Right lobe of liver (tissue), 4 donors: ENCODE measurements at regions not wholly inside any gene's neighbourhood (a gene's known extent, or its start where the extent isn't known, plus 50 kb on each side); places are given as distances from the start of the nearest gene placed in this dataset.

Experiments used
- CTCF ChIP-seq, 4 donors: fragments of 200-600 bp in 3 of 4; fragments of 450-650 bp in 1 of 4; IDR thresholded peaks; one replicate each; pipeline versions ENCODE4 v1.5.1 to v1.8.0; 2016 to 2022; ENCODE audit warnings: antibody characterized with exemption in 4 of 4, mild to moderate bottlenecking in 2 of 4
- POLR2A ChIP-seq: fragments of 450-650 bp; IDR thresholded peaks from one replicate; pipeline ENCODE4 v1.6.1; 2017; ENCODE audit warnings: antibody characterized with exemption, mild to moderate bottlenecking
- donor health status: DM: no; HTN: no; CAD: no.
- donor health status: DM: no; HTN: no; CAD: no.
- donor health status: DM: no; HTN: yes; CAD: no.

- TF ChIP-seq CTCF (IDR thresholded peaks at IDR 0.05), result no peak
- TF ChIP-seq POLR2A, result no peak
Measured at GRCh38 chr6:121848523-121849255, 413.2 kb downstream of the GJA1 start.
